AG09309 (cell line): ENCODE measurements at regions not wholly inside any gene's neighbourhood (a gene's known extent, or its start where the extent isn't known, plus 50 kb on each side); places are given as distances from the start of the nearest gene placed in this dataset.

Source experiments
- DNase-seq: peaks from one replicate; pipeline ENCODE4 v3.0.0-alpha.2; 2010; ENCODE audit warnings: low read depth
- H3K4me3 ChIP-seq: 2 replicates; pipeline ENCODE4 v1.5.1; 2011; ENCODE audit warnings: mild to moderate bottlenecking, low read depth, low read length, moderate library complexity; ENCODE audit not compliant: control insufficient read depth
- TF ChIP-seq, protein P1 (sequence below): IDR thresholded peaks from 2 replicates; pipeline ENCODE4 v1.5.1; 2011; ENCODE audit warnings: mild to moderate bottlenecking, low read depth, low read length, inconsistent platforms; ENCODE audit not compliant: insufficient read depth, control insufficient read depth; ENCODE audit errors: missing control alignments

DNA sequence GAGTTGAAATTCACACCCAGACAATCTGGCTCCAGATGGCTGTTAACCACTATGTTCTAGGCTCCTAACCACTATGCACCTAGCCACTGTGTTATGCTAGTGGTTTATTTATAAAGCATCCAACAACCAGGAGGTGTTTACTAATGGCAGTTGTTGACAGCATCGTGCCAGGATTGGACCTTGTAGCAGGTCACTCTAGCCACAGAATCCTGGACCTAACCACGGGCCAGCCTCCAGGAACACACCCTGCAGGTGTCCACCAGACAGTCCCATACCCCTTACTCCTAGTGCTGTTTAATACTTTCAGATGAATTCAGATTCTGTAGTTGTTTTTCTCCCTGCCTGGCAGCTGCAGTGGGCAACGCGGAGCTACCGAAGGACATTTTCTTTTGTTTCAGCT, 109.4 kb upstream of the MYL2 start:
- DNase-seq, result no peak
- TF ChIP-seq, protein P1, sequence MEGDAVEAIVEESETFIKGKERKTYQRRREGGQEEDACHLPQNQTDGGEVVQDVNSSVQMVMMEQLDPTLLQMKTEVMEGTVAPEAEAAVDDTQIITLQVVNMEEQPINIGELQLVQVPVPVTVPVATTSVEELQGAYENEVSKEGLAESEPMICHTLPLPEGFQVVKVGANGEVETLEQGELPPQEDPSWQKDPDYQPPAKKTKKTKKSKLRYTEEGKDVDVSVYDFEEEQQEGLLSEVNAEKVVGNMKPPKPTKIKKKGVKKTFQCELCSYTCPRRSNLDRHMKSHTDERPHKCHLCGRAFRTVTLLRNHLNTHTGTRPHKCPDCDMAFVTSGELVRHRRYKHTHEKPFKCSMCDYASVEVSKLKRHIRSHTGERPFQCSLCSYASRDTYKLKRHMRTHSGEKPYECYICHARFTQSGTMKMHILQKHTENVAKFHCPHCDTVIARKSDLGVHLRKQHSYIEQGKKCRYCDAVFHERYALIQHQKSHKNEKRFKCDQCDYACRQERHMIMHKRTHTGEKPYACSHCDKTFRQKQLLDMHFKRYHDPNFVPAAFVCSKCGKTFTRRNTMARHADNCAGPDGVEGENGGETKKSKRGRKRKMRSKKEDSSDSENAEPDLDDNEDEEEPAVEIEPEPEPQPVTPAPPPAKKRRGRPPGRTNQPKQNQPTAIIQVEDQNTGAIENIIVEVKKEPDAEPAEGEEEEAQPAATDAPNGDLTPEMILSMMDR, result no peak
- H3K4me3 ChIP-seq, result no peak overlapping the region

DNA sequence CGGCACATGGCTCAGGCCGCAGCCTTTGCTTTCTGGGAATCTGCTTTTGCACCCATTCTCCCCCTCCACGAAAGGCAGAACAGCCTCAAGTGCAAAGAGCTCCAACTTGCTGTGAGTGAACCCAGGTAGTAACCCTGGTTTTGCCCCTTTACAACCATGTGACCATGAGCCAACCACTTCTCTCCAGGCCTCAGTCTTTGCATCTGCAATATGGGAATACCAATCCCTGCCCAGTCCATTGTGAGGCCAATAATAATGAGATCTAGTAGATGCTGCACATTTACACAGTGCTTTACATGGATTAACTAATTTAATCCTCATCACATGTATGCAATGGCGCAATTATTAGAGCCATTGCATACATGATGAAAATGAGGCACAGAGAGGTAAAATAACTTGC, 108.9 kb upstream of the MYL2 start:
- no peak overlapping the region for H3K4me3 ChIP-seq
- TF ChIP-seq, protein P1, result no peak

GRCh38 chr12:111028830-111029229, 108.5 kb upstream of the MYL2 start:
- TF ChIP-seq, protein P1, result no peak
- DNase-seq, result no peak
- H3K4me3 ChIP-seq, result no peak overlapping the region

More for the DNA sequence above, 108.9 kb upstream of the MYL2 start:
- no peak for DNase-seq

DNA sequence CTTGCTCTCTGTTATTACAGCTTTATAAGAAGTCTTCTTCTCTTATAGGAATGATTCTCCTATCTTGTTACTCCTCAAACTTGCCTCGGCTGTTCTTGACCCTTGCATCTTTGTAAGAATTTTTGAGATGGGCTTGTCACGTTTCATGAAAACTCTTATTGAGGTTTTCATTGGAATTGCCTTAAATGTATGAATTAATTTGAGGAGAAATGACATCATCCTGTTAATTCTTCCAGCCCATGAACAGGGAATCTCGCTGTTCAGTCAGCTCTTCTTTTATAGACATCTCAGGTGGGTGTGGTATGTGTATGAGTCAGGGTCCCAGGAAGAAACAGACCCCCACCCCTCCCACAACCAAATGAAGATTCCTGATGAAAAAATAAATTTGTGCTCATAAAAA, 107.1 kb upstream of the MYL2 start:
- DNase-seq, result no peak
- TF ChIP-seq, protein P1, result no peak
- no peak overlapping the region for H3K4me3 ChIP-seq

GRCh38 chr12:111025792-111026430, 105.5 kb upstream of the MYL2 start:
- TF ChIP-seq, protein P1, result no peak
- no peak for DNase-seq
- H3K4me3 ChIP-seq, result no peak overlapping the region

GRCh38 chr12:111025301-111025700, 104.9 kb upstream of the MYL2 start:
- no peak for DNase-seq
- no peak overlapping the region for H3K4me3 ChIP-seq
- TF ChIP-seq, protein P1, result no peak
